DND-41 (cell line): ENCODE measurements at regions not wholly inside any gene's neighbourhood (a gene's known extent, or its start where the extent isn't known, plus 50 kb on each side); places are given as distances from the start of the nearest gene placed in this dataset.

Experiments
- ATAC-seq: fragments of 200-7000 bp; cut with Tn5 transposase; 3 replicates; pipeline ENCODE4 v1.9.1; 2021; ENCODE audit warnings: low read depth; ENCODE audit not compliant: insufficient read depth
- DNase-seq: peaks from one replicate; pipeline ENCODE4 v3.0.0-alpha.2; 2020
- H2AFZ ChIP-seq: 2 replicates; pipeline ENCODE4 v1.6.0; 2012; ENCODE audit warnings: low read depth, low read length
- H3K27ac ChIP-seq: 2 replicates; pipeline ENCODE4 v1.5.1; 2012; ENCODE audit warnings: low read length, inconsistent platforms
- H3K27me3 ChIP-seq: fragments of 200-600 bp; sonication (generic); 2 replicates; pipeline ENCODE4 v1.6.0; 2012; ENCODE audit warnings: low read length, mild to moderate bottlenecking, inconsistent platforms; ENCODE audit not compliant: insufficient read depth, poor library complexity
- H3K36me3 ChIP-seq: 2 replicates; pipeline ENCODE4 v1.5.1; 2012; ENCODE audit warnings: low read length, inconsistent platforms; ENCODE audit not compliant: insufficient read depth
- H3K4me1 ChIP-seq: 2 replicates; pipeline ENCODE4 v1.5.1; 2012; ENCODE audit warnings: mild to moderate bottlenecking, low read length; ENCODE audit not compliant: insufficient read depth
- H3K4me2 ChIP-seq: 2 replicates; pipeline ENCODE4 v1.6.0; 2012; ENCODE audit warnings: mild to moderate bottlenecking, moderate library complexity, low read length, inconsistent platforms; ENCODE audit not compliant: insufficient read depth
- H3K4me3 ChIP-seq, 2 experiments: fragments of 200-600 bp in 1 of 2; shearing (Covaris generic) in 1 of 2; 2 replicates each; pipeline ENCODE4 v1.5.1; 2012 to 2016; ENCODE audit warnings: inconsistent platforms in 2 of 2, low read length in 2 of 2, mild to moderate bottlenecking in 2 of 2, low read depth in 1 of 2, moderate library complexity in 1 of 2
- H3K79me2 ChIP-seq: 2 replicates; pipeline ENCODE4 v1.6.0; 2012; ENCODE audit warnings: low read length, inconsistent platforms; ENCODE audit not compliant: insufficient read depth
- H3K9ac ChIP-seq: 2 replicates; pipeline ENCODE4 v1.6.0; 2012; ENCODE audit warnings: low read depth, mild to moderate bottlenecking, inconsistent platforms, low read length, moderate library complexity
- H3K9me3 ChIP-seq: 2 replicates; pipeline ENCODE4 v1.5.1; 2012; ENCODE audit warnings: low read length, moderate library complexity, mild to moderate bottlenecking, inconsistent platforms; ENCODE audit not compliant: insufficient read depth, severe bottlenecking
- H4K20me1 ChIP-seq: 2 replicates; pipeline ENCODE4 v1.6.0; 2012; ENCODE audit warnings: low read length; ENCODE audit not compliant: insufficient read depth
- CTCF ChIP-seq: IDR thresholded peaks from 2 replicates; pipeline ENCODE4 v1.5.1; 2012; ENCODE audit warnings: borderline replicate concordance, low read length, moderate library complexity, mild to moderate bottlenecking; ENCODE audit not compliant: poor library complexity, severe bottlenecking; ENCODE audit errors: extremely low read depth
- EZH2 ChIP-seq: IDR thresholded peaks from 3 replicates; pipeline ENCODE4 v1.6.1; 2012; ENCODE audit warnings: borderline replicate concordance, low read depth, mild to moderate bottlenecking, moderate library complexity, low read length, inconsistent platforms; ENCODE audit not compliant: severe bottlenecking

- ATAC-seq, result peak; percentile 87
- no peaks in the 10 kb centered on the region for H4K20me1 ChIP-seq
- H3K9ac ChIP-seq, result peak overlapping the region; percentile 27; the same call in 1 of the 2 replicates
- H3K36me3 ChIP-seq, result no peaks in the 10 kb centered on the region
- H3K27me3 ChIP-seq, result no peaks in the 10 kb centered on the region
- no peaks in the 10 kb centered on the region for H3K79me2 ChIP-seq
- H3K4me2 ChIP-seq, result peak overlapping the region; percentile 28
- H2AFZ ChIP-seq, result peak overlapping the region; percentile 70
- TF ChIP-seq EZH2, result no peak
- TF ChIP-seq CTCF, result no peak
- no peaks in the 10 kb centered on the region for H3K9me3 ChIP-seq
- no peak overlapping the region for H3K4me3 ChIP-seq
- peak; percentile 20 for DNase-seq
- peaks cover 33% of the 10 kb centered on the region for H3K4me1 ChIP-seq
- peak overlapping the region; percentile 65 for H3K27ac ChIP-seq
Observed at GRCh38 chr12:89208661-89209096, 143.6 kb downstream of the DUSP6 start.

DNA sequence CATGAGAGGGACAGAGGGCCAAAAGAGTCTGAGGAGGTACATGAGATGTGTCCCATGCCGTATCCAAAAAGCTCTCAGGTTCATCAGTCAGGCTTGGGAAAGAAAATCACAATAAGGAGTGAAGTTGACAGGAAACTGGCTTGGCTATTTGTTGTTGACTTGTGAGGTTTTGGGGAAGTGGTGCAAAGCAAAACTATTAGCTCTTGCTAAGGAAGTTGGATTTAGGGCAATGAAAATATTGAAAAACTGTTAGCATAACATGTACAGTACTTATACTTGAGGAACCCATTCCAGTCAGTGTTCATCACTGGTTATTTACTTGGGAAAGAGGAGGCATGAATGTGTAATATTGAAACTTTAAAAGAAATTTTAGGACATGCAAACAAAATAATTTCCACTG lies 145.9 kb downstream of the DUSP6 start:
- no peaks in the 10 kb centered on the region for H3K79me2 ChIP-seq
- no peak for DNase-seq
- no peak overlapping the region for H3K4me2 ChIP-seq
- H3K4me1 ChIP-seq, result peaks cover 32% of the 10 kb centered on the region
- H3K9ac ChIP-seq, result no peak overlapping the region
- peak overlapping the region; percentile 39; the same call in 1 of the 2 replicates for H3K27ac ChIP-seq
- H3K27me3 ChIP-seq, result no peaks in the 10 kb centered on the region
- no peaks in the 10 kb centered on the region for H4K20me1 ChIP-seq
- no peaks in the 10 kb centered on the region for H3K9me3 ChIP-seq
- no peak for ATAC-seq
- TF ChIP-seq CTCF (no peak), EZH2 (no peak)
- H2AFZ ChIP-seq, result peak overlapping the region; percentile 27; the same call in 1 of the 2 replicates
- H3K36me3 ChIP-seq, result no peaks in the 10 kb centered on the region
- no peak overlapping the region for H3K4me3 ChIP-seq

DNA sequence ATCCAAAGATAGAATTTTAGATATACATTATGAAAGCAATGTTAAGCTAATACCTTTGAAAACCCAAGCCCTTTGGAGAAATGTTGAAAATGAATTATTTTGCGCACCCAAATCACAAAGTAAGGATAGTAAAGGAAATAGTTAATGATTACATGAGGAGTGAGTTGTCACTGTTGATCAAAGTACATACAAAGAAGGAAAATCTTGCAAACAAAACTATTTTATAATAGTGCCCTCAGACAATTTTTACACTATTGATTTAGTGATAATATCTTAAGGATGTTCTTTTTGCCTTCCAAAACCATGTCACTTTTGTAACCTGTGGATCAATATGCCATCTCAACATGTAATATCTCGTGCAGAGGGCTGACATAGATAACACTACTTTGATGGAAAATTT lies 146.8 kb downstream of the DUSP6 start:
- H3K79me2 ChIP-seq, result no peaks in the 10 kb centered on the region
- no peaks in the 10 kb centered on the region for H3K9me3 ChIP-seq
- no peak overlapping the region for H3K4me2 ChIP-seq
- H3K4me3 ChIP-seq, result no peak overlapping the region
- peaks cover 32% of the 10 kb centered on the region for H3K4me1 ChIP-seq
- no peaks in the 10 kb centered on the region for H3K36me3 ChIP-seq
- no peaks in the 10 kb centered on the region for H4K20me1 ChIP-seq
- H3K27me3 ChIP-seq, result no peaks in the 10 kb centered on the region
- TF ChIP-seq CTCF, result no peak
- no peak for TF ChIP-seq EZH2
- ATAC-seq (no peak), DNase-seq (no peak)
- no peak overlapping the region for H3K9ac ChIP-seq
- no peak overlapping the region for H2AFZ ChIP-seq
- H3K27ac ChIP-seq, result no peak overlapping the region

GRCh38 chr12:89203144-89203543 lies 149.2 kb downstream of the DUSP6 start:
- no peaks in the 10 kb centered on the region for H4K20me1 ChIP-seq

More at GRCh38 chr12:89203144-89203543, 149.2 kb downstream of the DUSP6 start:
- Histone ChIP-seq H3K4me1 (peaks cover 16% of the 10 kb centered on the region), H3K27me3 (no peaks in the 10 kb centered on the region), H2AFZ (no peak overlapping the region), H3K9ac (no peak overlapping the region), H3K4me2 (no peak overlapping the region), H3K79me2 (no peaks in the 10 kb centered on the region), H3K4me3 (no peak overlapping the region), H3K27ac (no peak overlapping the region), H3K9me3 (no peaks in the 10 kb centered on the region), H3K36me3 (no peaks in the 10 kb centered on the region)
- DNase-seq, result peak; percentile 43
- peak; percentile 91 for ATAC-seq
- TF ChIP-seq CTCF, result no peak
- no peak for TF ChIP-seq EZH2
